HFFc6 (cell line): ENCODE measurements at regions not wholly inside any gene's neighbourhood (a gene's known extent, or its start where the extent isn't known, plus 50 kb on each side); places are given as distances from the start of the nearest gene placed in this dataset.
"Not testable (repeated sequence)": the region's sequence is repeated elsewhere in the genome, so short reads cannot be mapped to it uniquely, and the experiment has no call there.

Experiments used
- DNase-seq: peaks from one replicate; pipeline ENCODE4 v3.0.0-alpha.2; 2018
- H3K27ac Mint-ChIP-seq: 2 replicates; pipeline ENCODE4 v1.8.0; 2020; ENCODE audit warnings: mild to moderate bottlenecking, mixed read lengths
- H3K27me3 Mint-ChIP-seq: 2 replicates; pipeline ENCODE4 v1.8.0; 2021; ENCODE audit warnings: mild to moderate bottlenecking, moderate library complexity, mixed read lengths; ENCODE audit not compliant: insufficient read depth
- H3K36me3 Mint-ChIP-seq: 2 replicates; pipeline ENCODE4 v1.8.0; 2021; ENCODE audit warnings: low read depth, mixed read lengths
- H3K4me1 Mint-ChIP-seq: 2 replicates; pipeline ENCODE4 v1.8.0; 2020; ENCODE audit warnings: low read depth, mixed read lengths
- H3K4me3 Mint-ChIP-seq: 2 replicates; pipeline ENCODE4 v1.8.0; 2020; ENCODE audit warnings: mild to moderate bottlenecking, moderate library complexity, mixed read lengths
- H3K9me3 Mint-ChIP-seq: 2 replicates; pipeline ENCODE4 v1.8.0; 2020; ENCODE audit warnings: mild to moderate bottlenecking, mixed read lengths
- TF ChIP-seq, protein P1 (sequence below): fragments of 200-600 bp; sonication (generic); IDR thresholded peaks from 2 replicates; pipeline ENCODE4 v1.5.0; 2021; ENCODE audit warnings: antibody characterized with exemption, mild to moderate bottlenecking

DNA sequence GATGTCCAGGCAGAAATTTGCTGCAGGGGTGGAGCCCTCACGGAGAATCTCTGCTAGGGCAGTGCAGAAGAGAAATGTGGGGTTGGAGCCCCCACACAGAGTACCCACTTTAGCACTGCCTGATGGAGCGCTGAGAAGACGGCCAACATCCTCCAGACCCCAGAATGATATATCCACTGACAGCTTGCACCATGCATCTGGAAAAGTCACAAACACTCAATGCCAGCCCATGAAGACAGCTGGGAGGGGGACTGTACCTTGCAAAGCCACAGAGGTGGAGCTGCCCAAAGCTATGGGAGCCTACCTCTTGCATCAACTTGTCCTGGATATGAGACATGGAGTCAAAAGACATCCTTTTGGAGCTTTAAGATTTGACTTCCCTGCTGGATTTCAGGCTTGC is 426.3 kb upstream of the FAM174A start:
- Mint-ChIP-seq H3K36me3 (no peaks in the 10 kb centered on the region; the same call in 1 of the 2 replicates), H3K9me3 (peaks cover 50% of the 10 kb centered on the region), H3K4me3 (no peak overlapping the region), H3K4me1 (no peaks in the 10 kb centered on the region), H3K27ac (no peak overlapping the region), H3K27me3 (no peaks in the 10 kb centered on the region)
- DNase-seq = no peak
- TF ChIP-seq, protein P1, sequence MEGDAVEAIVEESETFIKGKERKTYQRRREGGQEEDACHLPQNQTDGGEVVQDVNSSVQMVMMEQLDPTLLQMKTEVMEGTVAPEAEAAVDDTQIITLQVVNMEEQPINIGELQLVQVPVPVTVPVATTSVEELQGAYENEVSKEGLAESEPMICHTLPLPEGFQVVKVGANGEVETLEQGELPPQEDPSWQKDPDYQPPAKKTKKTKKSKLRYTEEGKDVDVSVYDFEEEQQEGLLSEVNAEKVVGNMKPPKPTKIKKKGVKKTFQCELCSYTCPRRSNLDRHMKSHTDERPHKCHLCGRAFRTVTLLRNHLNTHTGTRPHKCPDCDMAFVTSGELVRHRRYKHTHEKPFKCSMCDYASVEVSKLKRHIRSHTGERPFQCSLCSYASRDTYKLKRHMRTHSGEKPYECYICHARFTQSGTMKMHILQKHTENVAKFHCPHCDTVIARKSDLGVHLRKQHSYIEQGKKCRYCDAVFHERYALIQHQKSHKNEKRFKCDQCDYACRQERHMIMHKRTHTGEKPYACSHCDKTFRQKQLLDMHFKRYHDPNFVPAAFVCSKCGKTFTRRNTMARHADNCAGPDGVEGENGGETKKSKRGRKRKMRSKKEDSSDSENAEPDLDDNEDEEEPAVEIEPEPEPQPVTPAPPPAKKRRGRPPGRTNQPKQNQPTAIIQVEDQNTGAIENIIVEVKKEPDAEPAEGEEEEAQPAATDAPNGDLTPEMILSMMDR = no peak

DNA sequence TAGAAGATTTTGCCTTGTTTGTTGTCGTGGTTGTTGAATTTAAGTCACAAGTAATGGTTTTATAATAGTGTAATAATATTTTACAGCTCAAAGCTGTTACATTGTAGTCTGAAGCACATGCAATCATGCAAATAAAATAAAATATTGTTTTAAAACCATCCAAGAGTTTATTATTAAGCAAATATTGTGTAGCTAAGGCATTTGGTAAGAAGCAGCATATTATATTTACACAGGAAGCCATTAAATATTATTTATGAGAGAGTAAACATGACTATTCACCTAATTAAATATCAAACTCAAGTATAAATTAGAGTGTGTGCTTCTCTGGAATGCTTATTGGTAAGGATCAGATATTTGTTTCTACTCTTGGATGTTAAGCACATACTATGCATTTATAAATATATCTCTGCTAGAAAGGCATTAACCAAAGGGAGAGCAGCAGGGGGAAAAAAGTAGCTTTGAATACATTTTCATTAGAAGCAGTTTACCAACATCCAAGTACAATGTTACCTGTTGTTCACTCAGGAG is 431.5 kb upstream of the FAM174A start:
- not testable (repeated sequence) for H3K36me3 Mint-ChIP-seq, H3K27me3 Mint-ChIP-seq, H3K4me3 Mint-ChIP-seq

DNA sequence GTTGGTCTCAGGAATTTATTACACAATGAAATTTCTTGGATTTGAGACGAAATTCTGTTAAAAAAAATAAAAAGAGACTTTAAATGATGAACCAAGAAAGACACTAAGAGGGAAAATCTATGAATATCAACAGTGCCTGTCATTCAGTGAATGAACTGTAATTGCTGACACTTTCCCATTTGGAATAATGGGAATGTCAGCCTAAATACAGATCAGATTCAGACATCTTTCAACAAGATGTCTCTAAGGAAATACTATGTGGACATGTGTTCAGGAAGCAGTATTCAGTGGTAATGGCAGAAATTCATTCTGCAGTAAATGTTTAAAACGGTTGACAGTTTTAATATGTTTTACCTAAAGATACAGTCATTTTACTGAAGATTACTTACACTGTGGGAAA is 433.7 kb upstream of the FAM174A start:
- H3K4me3 Mint-ChIP-seq, H3K27me3 Mint-ChIP-seq, DNase-seq, H3K9me3 Mint-ChIP-seq, H3K4me1 Mint-ChIP-seq, H3K27ac Mint-ChIP-seq, H3K36me3 Mint-ChIP-seq: not testable (repeated sequence)

More for the DNA sequence above, 431.5 kb upstream of the FAM174A start:
- peaks cover 26% of the 10 kb centered on the region for H3K9me3 Mint-ChIP-seq
- DNase-seq, H3K4me1 Mint-ChIP-seq, H3K27ac Mint-ChIP-seq: not testable (repeated sequence)

DNA sequence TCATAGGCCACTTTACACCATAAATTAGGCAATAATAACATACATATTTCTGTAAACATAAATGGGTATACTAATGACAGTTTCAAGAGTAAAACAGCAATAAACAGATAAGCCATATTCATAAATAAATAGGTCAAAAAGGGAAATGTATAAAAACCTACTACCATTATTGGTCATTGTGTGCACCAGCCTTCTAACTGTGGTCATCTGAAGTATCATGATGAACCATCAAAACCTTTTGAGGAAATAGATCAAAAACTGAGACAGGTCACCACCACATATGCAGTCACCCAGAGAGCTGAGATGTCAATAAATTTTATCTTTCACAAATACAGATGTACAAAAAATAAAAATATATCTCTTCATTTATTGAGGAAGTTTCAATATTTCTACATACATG is 438.8 kb upstream of the FAM174A start:
- H3K36me3 Mint-ChIP-seq, H3K27ac Mint-ChIP-seq, H3K4me3 Mint-ChIP-seq, H3K27me3 Mint-ChIP-seq, H3K9me3 Mint-ChIP-seq, DNase-seq, H3K4me1 Mint-ChIP-seq: not testable (repeated sequence)

DNA sequence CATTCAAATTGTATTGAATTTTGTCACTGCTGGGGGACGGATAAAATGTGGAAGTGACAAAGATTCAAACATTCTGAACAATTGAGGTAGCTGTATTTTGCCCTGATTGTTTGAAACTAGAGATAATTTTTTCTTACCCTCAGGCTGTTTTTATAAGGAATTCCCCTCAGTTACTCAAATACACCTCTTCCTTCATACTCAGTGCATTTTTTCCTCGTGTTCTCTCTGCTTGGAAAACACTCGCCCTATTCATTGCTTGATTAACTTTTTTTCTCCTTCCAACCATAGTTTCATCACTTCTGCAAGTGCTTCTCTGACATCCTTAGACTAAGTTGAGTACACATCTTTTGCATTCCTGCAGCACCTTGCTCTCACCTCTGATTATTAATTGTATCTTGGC is 454.5 kb upstream of the FAM174A start:
- H3K27ac Mint-ChIP-seq, H3K4me3 Mint-ChIP-seq, DNase-seq, H3K27me3 Mint-ChIP-seq, H3K36me3 Mint-ChIP-seq, H3K9me3 Mint-ChIP-seq, H3K4me1 Mint-ChIP-seq: not testable (repeated sequence)

DNA sequence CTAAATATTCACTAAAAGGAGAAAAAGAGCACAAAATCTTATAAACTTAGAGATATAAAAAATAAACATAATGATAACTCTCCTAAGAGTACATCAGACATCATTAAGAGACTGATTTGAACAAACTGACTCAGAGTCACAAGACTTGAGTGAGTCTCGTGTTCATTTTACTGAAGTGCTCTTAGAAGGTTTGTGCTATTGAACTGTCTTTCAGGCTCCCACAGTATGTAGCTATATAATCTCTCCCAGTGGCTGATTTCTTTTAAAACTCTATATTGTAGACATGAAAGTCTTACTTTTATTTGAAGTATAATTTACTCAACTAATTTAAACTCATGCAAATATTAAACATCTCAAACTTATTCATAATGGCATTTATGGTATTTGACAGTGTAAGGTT is 456.0 kb upstream of the FAM174A start:
- not testable (repeated sequence) for H3K36me3 Mint-ChIP-seq, H3K4me3 Mint-ChIP-seq

DNA sequence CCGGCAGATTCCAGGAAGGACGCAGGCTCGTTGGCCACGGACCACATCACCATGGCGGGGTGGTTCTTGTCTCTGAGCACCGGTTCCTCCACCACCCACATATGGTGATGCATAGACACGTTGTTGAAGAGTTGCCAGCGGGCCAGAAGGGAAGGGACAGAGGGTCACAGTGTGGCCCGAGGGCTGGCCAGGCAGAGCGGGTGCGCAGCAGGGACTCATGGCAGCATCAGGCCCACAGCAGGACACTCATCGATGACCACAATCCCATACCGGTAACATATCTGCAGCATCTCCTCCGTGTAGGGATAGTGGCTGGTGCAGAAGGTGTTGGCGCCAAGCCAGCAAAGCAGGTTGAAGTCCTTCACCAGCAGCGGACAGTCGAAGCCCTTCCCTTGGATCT is 469.2 kb upstream of the FAM174A start:
- DNase-seq, H3K36me3 Mint-ChIP-seq, H3K27ac Mint-ChIP-seq, H3K4me3 Mint-ChIP-seq, H3K27me3 Mint-ChIP-seq, H3K4me1 Mint-ChIP-seq: not testable (repeated sequence)
- peaks cover 11% of the 10 kb centered on the region for H3K9me3 Mint-ChIP-seq

More for the DNA sequence above, 456.0 kb upstream of the FAM174A start:
- not testable (repeated sequence) for H3K27me3 Mint-ChIP-seq, H3K4me1 Mint-ChIP-seq, DNase-seq, H3K9me3 Mint-ChIP-seq, H3K27ac Mint-ChIP-seq

DNA sequence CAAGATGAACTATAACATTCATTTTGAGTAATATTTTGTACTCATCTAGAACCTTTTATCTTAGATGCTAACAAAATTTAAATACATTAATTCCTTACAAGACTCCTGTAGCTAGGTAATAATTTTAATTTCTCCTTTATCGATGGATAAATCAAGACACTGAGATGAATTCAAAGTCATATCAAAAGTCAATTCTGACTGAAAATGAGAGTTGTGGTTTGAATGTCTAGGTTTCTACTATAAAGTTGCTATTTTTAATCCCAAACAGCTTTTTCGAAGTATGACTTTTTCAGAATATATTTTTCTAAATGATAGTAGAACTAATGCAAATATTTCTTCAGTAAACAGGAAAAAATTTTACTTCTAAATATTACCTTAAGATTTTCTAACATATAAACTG is 491.7 kb upstream of the FAM174A start:
- Mint-ChIP-seq H3K4me1 (no peaks in the 10 kb centered on the region), H3K36me3 (no peaks in the 10 kb centered on the region), H3K27me3 (no peaks in the 10 kb centered on the region), H3K9me3 (peaks cover 12% of the 10 kb centered on the region), H3K4me3 (no peak overlapping the region), H3K27ac (no peak overlapping the region)
- DNase-seq = no peak
- TF ChIP-seq, protein P1 = no peak

DNA sequence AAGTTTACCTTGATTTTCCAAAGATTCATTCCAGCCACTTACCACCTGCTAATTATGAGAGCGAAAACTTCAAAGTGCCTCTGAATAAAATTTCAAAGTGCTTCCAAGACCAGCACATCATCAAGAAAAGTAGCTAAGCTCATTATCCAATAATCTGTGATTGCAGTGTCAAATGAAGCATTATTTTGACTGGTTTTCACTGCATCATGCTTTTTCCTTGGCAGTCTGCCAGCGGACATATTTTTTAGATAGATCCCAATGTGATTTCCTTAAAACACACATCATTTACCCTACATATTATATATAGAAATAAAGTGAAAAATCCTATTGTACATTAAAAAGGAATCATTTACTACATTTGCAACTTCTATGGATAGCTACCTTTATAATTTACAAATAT is 508.6 kb upstream of the FAM174A start:
- Mint-ChIP-seq H3K27me3 (no peaks in the 10 kb centered on the region), H3K27ac (no peak overlapping the region), H3K36me3 (peaks cover 4% of the 10 kb centered on the region; the same call in 1 of the 2 replicates), H3K4me1 (no peaks in the 10 kb centered on the region), H3K9me3 (peaks cover 30% of the 10 kb centered on the region), H3K4me3 (no peak overlapping the region)
- TF ChIP-seq, protein P1 = no peak
- no peak for DNase-seq
